ENCODE measurements at regions not wholly inside any gene's neighbourhood (a gene's known extent, or its start where the extent isn't known, plus 50 kb on each side); places are given as distances from the start of the nearest gene placed in this dataset.

GRCh38 chr10:111275091-111275490, 198.3 kb downstream of the ADRA2A start:
- H3K27ac Mint-ChIP-seq, result no peak overlapping the region

More at GRCh38 chr10:111275091-111275490, 198.3 kb downstream of the ADRA2A start:
- no peaks in the 10 kb centered on the region for H3K36me3 ChIP-seq (ENCODE audit: insufficient read depth)
- no peaks in the 10 kb centered on the region for H3K4me1 ChIP-seq (ENCODE audit: insufficient read depth)
- H3F3A ChIP-seq (replicated peaks; ENCODE audit: low read depth), result no peaks in the 10 kb centered on the region
- ATAC-seq (no peak), DNase-seq (ENCODE audit: low spot score) (no peak)
- Mint-ChIP-seq H3K36me3 (ENCODE audit: low read depth) (no peaks in the 10 kb centered on the region), H3K27me3 (ENCODE audit: insufficient read depth, low read depth, poor library complexity) (peaks cover 1% of the 10 kb centered on the region), H3K4me3 (no peak overlapping the region), H3K4me1 (no peaks in the 10 kb centered on the region), H3K9me3 (no peaks in the 10 kb centered on the region; the same call in 2 of the 3 replicates)
- H3K9me2 ChIP-seq (ENCODE audit: insufficient read depth), result no peaks in the 10 kb centered on the region
- H3K4me2 ChIP-seq, result no peak overlapping the region
- no peak overlapping the region for H3K27ac ChIP-seq (ENCODE audit: low read depth)
- H4K20me1 ChIP-seq (replicated peaks; ENCODE audit: insufficient read depth), result no peaks in the 10 kb centered on the region
- TF ChIP-seq NANOG (IDR thresholded peaks at IDR 0.05; ENCODE audit: borderline replicate concordance) (no peak), EZH2 (IDR thresholded peaks at IDR 0.05; ENCODE audit: low read depth, unreplicated experiment) (no peak), CTCF (conservative IDR thresholded peaks at IDR 0.05; ENCODE audit: low read depth in 2 of 2) (no peak), ZNF114 (CRISPR knock-in tag; IDR thresholded peaks at IDR 0.05) (no peak), POLR2AphosphoS5 (IDR thresholded peaks at IDR 0.05; ENCODE audit: low read depth) (no peak), JUNB (IDR thresholded peaks at IDR 0.05; ENCODE audit: unreplicated experiment) (no peak), ZNF331 (CRISPR knock-in tag; IDR thresholded peaks at IDR 0.05; ENCODE audit: low read depth) (no peak), REST (IDR thresholded peaks at IDR 0.05; ENCODE audit: unreplicated experiment) (no peak), CREB1 (CRISPR knock-in tag; IDR thresholded peaks at IDR 0.05; ENCODE audit: low read depth) (no peak), ETS1 (IDR thresholded peaks at IDR 0.05) (no peak), EZH2phosphoT487 (IDR thresholded peaks at IDR 0.05; ENCODE audit: unreplicated experiment) (no peak), STAT1 (IDR thresholded peaks at IDR 0.05; ENCODE audit: unreplicated experiment) (no peak), ZNF462 (CRISPR knock-in tag; IDR thresholded peaks at IDR 0.05) (no peak)
- no peak overlapping the region for H3K4me3 ChIP-seq
- no peaks in the 10 kb centered on the region for H3K79me2 ChIP-seq (replicated peaks; ENCODE audit: insufficient read depth)
- no peak overlapping the region for H2AFZ ChIP-seq
- no peaks in the 10 kb centered on the region for H3K27me3 ChIP-seq (ENCODE audit: insufficient read depth)
